ENCODE measurements at regions not wholly inside any gene's neighbourhood (a gene's known extent, or its start where the extent isn't known, plus 50 kb on each side); places are given as distances from the start of the nearest gene placed in this dataset.

- ChIA-PET CTCF (no interaction called here), RAD21 (ENCODE audit: low non-redundant PET in 1 of 2, low total read pairs in 2 of 2, uncharacterized antibody in 2 of 2, unreplicated experiment in 2 of 2) (no interaction called here), POLR2A (no interaction called here)
- H3K4me3 ChIP-seq (replicated peaks in 1 of 2; ENCODE audit: low read depth in 1 of 2, low read length in 2 of 2) = no peak overlapping the region
- TF ChIP-seq POLR2AphosphoS5 (IDR thresholded peaks at IDR 0.05; ENCODE audit: low read depth, low read length) = no peak
- no peak for TF ChIP-seq FOSL1 (IDR thresholded peaks at IDR 0.05; ENCODE audit: low read depth)
- no peak for TF ChIP-seq YY1 (IDR thresholded peaks at IDR 0.05; ENCODE audit: extremely low read depth, insufficient replicate concordance, low read depth, low read length)
- TF ChIP-seq EZH2phosphoT487 (IDR thresholded peaks at IDR 0.05; ENCODE audit: borderline replicate concordance) = no peak
- TF ChIP-seq CBX3 (IDR thresholded peaks at IDR 0.05; ENCODE audit: low read depth) = no peak
- no peak for TF ChIP-seq EGR1 (IDR thresholded peaks at IDR 0.05; ENCODE audit: low read depth)
- TF ChIP-seq SIN3A (IDR thresholded peaks at IDR 0.05; ENCODE audit: low read depth) = no peak
- TF ChIP-seq EZH2 (IDR thresholded peaks at IDR 0.05) = no peak
- no peak for TF ChIP-seq TCF7L2 (IDR thresholded peaks at IDR 0.05; ENCODE audit: borderline replicate concordance, extremely low read depth, insufficient read depth, insufficient read length)
- no peak for TF ChIP-seq JUND (IDR thresholded peaks at IDR 0.05)
- TF ChIP-seq SRF (IDR thresholded peaks at IDR 0.05; ENCODE audit: low read depth) = no peak
- no peak for TF ChIP-seq CTCF (IDR thresholded peaks at IDR 0.05 in 2 of 3, conservative IDR thresholded peaks at IDR 0.05 in 1 of 3; ENCODE audit: borderline replicate concordance in 1 of 3, insufficient read depth in 1 of 3, low read depth in 2 of 3, low read length in 2 of 3)
- no peak for TF ChIP-seq ATF3 (IDR thresholded peaks at IDR 0.05)
- TF ChIP-seq ZBTB33 (IDR thresholded peaks at IDR 0.05; ENCODE audit: extremely low read depth, insufficient replicate concordance, low read length) = no peak
- TF ChIP-seq CEBPB (IDR thresholded peaks at IDR 0.05; ENCODE audit: low read depth) = no peak
- TF ChIP-seq MAX (IDR thresholded peaks at IDR 0.05) = no peak
- TF ChIP-seq ZNF274 (IDR thresholded peaks at IDR 0.05; ENCODE audit: low read depth, low read length) = no peak
- TF ChIP-seq RAD21 (IDR thresholded peaks at IDR 0.05; ENCODE audit: low read depth) = no peak
- no peak for TF ChIP-seq ZFX (IDR thresholded peaks at IDR 0.05)
- no peak for TF ChIP-seq POLR2A (IDR thresholded peaks at IDR 0.05; ENCODE audit: borderline replicate concordance, extremely low read depth, insufficient read depth, insufficient read length)
- H3K9ac ChIP-seq (ENCODE audit: low read length) = no peak overlapping the region
- no peak overlapping the region for H2AFZ ChIP-seq (ENCODE audit: low read depth, low read length, poor library complexity, severe bottlenecking)
- no peaks in the 10 kb centered on the region; a peak in 1 of 4 replicates for H3K9me3 ChIP-seq (ENCODE audit: control insufficient read depth in 1 of 2, insufficient read depth in 1 of 2, low read depth in 1 of 2, low read length in 2 of 2)
- no peaks in the 10 kb centered on the region for H3K79me2 ChIP-seq (ENCODE audit: insufficient read depth, low read length)
- no peak for DNase-seq (ENCODE audit: low read depth, low spot score)
- H4K20me1 ChIP-seq (ENCODE audit: insufficient read depth) = no peaks in the 10 kb centered on the region
- intact Hi-C loops (cut with micrococcal nuclease) = no loop called here
- H3K4me1 ChIP-seq (ENCODE audit: control insufficient read depth in 1 of 2, insufficient read depth in 2 of 2, low read length in 2 of 2) = peaks cover 0 to 3% of the 10 kb centered on the region in 2 experiments; a peak in 1 of 4 replicates
- no TSS peak for BruUV-seq (replicated peaks)
- no peak overlapping the region for H3K4me2 ChIP-seq (ENCODE audit: low read length)
- no peaks in the 10 kb centered on the region for H3K9me2 ChIP-seq (ENCODE audit: insufficient read depth)
- ATAC-seq = no peak
- H3K27me3 ChIP-seq (ENCODE audit: insufficient read depth, low read length) = no peaks in the 10 kb centered on the region
- H3K27ac ChIP-seq (ENCODE audit: low read depth, low read length) = no peak overlapping the region
- no peaks in the 10 kb centered on the region for H3K36me3 ChIP-seq (ENCODE audit: control insufficient read depth in 1 of 2, insufficient read depth in 2 of 2, low read length in 2 of 2)
These were observed 66.6 kb upstream of the TLE3 start for GRCh38 chr15:70164156-70164900.
